NCI-H2029 (cell line): ENCODE measurements at regions not wholly inside any gene's neighbourhood (a gene's known extent, or its start where the extent isn't known, plus 50 kb on each side); places are given as distances from the start of the nearest gene placed in this dataset.

Source experiments
- DNase-seq: peaks from one replicate; lab custom pipeline; 2025; lab: John Stamatoyannopoulos, UW

DNA sequence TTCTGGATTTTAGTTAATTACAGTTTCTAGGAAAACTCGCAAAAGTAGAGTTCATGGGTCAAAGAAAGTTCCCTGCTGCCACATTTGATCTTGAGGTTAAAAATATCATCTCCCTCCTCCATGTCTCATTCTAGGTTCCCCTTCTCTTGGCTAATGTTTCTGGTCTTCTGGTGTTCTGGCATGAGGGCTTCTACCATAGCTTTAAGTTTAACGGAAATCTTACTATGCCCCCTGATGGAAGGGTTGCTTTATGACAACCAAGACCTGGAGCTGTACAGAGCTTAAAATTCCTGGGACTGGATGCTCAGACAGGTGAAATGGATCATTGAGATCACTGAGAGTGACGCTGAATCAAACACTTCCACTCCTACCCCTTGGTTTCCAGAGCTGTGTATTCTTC is 1881.7 kb downstream of the MRPL39 start:
- no peak for DNase-seq

DNA sequence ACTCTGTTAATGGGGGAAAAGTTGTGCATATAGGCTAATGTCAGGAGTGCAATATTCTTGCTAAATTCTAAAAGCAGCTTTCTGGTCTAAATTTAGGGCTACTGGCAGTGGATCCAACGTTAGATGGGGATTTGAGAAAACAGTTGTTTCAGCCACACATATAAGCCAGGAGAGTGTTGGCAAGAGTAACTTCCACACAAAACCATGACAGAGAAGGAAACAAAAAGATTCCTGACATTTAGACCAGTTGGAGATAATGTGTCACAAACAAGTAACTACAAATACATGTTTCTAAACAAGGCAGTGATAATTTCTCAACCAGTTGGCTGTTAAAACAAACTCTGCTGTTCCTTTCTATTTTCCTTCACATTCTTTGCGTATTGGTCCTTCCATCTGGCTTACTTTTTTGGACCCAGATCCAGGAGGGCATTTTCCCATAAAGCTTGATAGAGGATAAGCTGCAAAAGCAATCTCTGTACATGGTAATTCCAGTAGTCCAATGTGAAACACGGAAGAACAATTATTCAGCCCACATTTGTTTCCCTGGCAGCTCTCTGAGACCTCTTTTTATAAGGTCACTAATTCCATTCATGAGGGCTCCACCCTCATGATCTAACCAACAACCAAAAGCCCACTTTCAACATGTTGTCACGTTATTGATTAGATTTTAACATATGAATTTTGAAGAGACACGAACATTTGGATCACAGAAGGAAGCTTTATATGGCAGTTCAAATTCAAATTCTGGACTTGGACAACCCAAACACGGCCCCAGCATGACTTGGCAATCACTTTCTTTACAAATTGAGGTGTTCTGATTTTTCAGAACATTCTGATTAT is 1888.6 kb downstream of the MRPL39 start:
- no peak for DNase-seq

GRCh38 chr21:23712166-23712565 is 1895.1 kb downstream of the MRPL39 start:
- DNase-seq, result no peak

DNA sequence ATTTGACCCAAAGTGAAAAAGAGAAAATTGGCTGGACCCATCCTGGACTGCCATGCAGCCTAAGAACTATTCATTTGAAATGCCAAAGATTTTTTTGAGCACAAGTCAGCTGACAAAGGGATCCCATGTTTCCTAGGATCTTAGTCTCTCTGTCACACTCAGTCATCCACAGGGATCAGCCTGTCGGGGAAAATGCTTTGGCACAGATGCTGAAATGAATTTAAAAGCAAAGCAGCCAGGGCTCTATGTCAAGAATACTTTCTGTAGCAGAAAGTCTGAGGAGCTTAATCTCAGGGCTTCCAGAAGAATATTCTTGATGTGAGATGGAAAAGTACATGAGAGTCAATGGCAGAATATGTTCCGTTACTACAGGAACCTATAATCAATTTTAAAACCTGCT is 1900.8 kb downstream of the MRPL39 start:
- no peak for DNase-seq

- no peak for DNase-seq
Observed at GRCh38 chr21:23699402-23699801, 1907.9 kb downstream of the MRPL39 start.

DNA sequence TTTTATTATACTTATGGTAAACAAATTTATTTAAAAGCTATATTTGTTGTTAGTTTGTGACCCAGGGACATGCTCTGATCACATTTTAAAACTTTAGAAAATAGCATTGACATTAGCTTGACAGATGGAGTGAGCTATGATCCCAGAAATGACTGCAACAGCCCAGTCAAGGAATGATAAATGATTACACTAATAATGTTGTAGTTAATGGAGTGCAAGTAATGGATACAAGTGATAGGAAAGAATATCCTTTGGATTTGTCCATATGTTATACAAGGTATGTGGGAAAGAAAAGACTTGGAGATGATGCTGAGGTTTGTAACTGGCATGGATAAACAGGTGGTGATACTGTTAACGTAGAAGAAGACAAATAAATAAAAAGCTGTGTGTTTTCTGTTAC is 1908.7 kb downstream of the MRPL39 start:
- DNase-seq, result no peak

DNA sequence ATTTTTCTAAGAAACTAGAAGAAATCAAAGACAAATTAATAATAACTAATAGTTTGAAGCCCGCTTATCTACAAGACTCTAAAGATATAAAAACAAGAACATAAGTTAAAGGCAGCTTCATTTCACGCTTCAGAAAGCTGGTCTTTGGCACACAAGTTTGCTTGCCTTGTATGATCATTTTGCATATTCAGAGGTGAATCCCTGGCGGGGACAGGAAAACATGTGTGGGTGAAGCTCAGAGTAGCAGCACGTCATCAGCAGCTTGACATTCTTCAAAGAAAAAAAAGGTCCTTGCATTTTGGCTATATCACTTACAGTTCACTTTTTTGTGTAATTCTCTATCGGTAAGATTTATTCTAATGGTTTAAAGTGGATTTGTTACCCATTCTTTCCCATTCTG is 1911.8 kb downstream of the MRPL39 start:
- no peak for DNase-seq

DNA sequence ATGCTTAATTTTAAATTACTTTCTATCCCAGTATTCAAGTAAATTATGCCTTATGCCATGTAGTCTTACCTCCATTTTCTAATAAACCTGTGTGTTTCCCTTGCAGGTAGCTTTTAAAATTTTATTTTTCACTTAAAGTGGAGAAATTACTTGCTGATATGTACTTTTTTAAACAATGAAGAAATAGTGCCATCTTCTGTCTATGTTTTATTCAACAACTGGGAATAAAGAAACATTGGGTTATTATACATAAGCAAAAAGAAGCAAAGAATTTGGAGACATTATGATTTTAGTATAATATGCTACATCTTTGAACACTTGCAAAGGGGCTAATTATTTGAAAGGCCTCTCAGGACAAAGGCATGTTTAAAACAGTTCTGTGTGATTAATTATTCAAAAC is 1912.9 kb downstream of the MRPL39 start:
- DNase-seq, result no peak

DNA sequence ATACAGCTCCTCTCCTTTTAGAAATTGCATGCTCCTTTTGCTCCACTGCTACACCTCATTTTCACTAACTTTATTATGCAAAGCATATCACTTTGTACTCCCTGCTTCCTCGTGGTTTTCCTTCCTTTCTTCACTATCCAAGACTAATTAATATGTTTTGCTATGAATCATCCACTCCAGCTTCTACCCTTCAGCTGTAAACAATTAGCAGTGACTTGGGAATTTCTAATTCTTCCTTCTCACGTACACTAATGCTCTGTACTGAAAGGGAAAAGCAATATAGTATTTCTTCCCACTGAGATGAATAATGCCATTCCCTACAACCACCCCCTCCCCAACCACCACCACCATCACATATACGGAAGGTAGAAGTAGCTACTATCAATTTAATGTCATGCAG is 1917.0 kb downstream of the MRPL39 start:
- DNase-seq, result no peak

DNA sequence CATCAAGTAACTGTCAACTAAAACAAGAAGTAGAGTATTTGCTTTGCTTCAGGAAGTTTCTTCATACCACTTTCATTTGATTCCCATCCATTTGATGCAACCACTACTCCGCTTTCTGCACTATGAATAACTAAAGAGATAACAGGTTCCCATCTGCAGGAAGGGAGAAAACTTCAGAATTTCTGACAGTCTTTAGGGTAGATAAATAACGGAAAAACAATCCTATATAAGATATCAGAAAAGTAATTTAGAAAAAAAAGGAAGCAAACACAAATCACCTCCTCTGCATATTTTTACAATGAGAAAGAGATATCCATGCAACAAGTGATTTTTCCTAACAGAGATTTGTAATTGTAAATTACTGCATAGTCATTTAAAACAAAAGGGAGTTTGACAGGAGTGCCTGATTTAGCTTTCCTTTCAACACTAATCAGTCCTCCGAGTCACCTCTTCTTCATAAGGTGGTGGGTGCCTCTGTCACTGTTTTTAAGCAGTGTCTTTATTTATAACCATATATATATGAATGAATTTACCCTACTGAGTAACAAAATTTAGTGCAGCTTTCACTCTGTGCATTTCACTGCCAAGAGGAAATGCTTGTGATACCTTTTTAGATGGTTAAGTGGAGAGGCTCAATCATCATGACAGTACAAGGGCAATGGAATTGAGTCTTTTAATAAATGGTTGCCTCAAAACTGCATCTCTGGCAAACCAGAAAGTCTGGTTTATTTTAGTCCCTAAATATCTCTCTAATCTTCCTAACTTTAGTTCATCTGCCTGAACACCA is 1920.4 kb downstream of the MRPL39 start:
- no peak for DNase-seq

GRCh38 chr21:23684431-23684830 is 1922.8 kb downstream of the MRPL39 start:
- DNase-seq, result no peak

DNA sequence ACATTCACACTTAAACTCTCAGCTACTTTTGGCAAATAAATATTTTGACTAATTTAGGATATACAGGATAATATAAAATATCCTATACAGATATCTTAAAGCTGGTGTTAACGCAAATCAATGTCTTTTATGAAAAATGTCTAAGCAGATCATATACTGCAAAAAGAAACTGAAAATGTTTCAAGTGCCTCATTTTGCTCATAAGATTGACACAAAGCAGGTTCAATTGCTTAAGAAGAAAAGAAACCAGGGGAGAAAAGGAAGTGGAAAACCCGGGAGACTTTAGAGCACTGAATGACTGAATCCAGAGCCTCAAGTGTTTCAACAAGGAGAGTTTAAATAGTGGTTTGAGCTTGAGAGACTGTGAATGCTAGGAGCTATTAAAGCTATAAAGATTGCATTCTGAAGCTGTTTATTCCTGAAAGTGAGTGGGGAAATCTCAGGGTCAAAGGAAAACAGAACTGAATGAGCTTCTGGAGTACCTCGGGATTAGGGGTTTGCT is 1943.0 kb downstream of the MRPL39 start:
- DNase-seq, result no peak

- no peak for DNase-seq
Observed at GRCh38 chr21:23660560-23660959, 1946.7 kb downstream of the MRPL39 start.

DNA sequence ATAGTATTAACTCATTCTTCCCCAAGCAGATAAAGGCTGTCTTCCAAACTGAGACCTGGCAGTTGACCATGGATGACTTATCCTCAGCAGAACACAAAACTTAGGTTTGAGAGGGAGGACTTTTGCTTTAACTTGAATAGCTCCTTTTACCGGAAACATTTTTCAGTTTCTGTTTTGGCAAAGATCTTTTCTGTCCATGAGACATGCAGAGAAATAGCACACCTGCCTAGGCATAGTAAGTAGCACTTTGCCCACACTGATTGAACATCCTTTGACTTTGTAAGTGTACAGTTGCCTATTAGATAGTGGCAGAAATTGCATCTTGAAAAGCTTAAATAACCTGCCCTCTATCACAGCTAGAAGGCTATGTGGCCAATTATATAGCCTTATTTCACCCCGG is 1962.5 kb downstream of the MRPL39 start:
- no peak for DNase-seq

DNA sequence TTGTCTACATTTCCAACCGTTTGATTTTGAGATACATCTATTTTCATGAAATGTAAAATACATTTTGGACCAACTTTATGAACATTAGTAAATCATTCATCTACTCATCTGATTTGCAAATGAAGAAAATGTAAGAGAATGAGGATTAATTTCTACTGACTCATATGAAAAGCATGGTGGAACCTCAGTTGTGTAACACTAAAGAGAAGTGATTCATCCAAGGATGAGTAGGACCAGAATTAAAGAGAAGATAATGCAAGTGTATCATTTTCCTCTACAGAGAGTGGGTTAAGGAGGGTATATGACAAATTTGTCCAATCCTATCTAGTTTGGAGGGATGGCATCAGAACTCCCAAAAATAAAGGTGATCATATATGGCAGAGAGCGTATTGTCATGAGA is 1967.6 kb downstream of the MRPL39 start:
- no peak for DNase-seq

- DNase-seq, result no peak
Observed at GRCh38 chr21:23638131-23638695, 1969.1 kb downstream of the MRPL39 start.

DNA sequence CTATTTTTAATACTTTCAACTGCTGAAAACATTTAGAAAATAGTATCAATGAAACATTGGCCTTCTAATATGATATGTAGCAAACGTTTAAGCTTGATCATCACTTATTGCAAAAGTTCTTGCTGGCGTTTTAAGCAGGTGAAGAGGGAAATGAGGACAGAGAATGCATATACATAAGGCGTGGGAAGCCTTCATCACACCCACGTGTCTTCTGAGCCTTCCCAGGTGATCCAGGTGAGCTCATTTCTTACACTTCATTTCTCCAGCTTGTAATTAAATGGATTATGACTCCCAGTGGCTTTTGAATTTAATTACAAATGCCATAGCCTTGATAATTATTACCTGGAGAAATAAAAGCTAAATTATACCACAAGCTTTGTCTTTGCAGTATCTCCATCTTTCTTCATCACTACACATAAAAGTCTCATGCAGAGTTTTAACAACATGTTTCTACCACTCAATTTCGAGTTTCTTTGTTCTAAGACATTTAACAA is 1973.8 kb downstream of the MRPL39 start:
- no peak for DNase-seq

GRCh38 chr21:23624281-23624680 is 1983.0 kb downstream of the MRPL39 start:
- DNase-seq, result no peak

DNA sequence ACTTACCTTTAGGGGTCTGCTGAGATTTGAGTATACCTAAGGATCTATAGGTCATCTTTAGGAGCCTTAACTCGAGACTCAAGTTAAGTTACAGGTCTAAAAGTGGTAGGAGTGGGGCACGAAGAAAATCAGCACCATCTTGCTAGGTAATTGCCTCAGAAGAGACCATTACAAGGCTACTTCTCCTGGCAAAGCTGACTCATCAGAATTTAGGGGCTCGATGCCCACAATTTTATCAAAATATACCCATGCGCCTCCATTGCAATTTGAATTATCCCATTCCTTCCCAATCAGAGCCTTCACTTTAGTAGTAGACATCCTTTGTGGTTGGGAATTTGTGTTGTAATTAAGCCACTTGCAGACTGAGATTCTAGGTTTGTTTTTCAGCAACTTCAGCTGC is 1994.3 kb downstream of the MRPL39 start:
- no peak for DNase-seq

DNA sequence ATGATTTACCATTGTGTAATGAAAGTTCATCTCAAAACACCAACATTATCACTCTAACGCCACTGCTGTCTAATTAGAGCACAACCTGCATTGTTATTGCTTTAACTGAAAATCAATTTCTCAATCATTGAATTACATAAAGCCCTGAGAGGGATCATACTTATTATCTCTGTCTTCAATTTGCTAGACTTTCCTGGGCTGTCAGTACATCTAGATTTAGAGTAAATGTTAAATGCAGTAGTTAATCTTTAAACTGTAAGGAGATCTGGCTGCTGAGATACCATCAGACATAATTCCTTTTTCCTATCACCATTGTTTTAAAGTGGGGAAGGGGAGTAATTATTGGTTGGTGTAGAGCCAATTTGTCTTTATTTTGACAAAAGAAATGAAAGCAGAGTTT is 1995.1 kb downstream of the MRPL39 start:
- DNase-seq, result no peak

- DNase-seq, result no peak
Observed at GRCh38 chr21:23607782-23608431, 1999.4 kb downstream of the MRPL39 start.

DNA sequence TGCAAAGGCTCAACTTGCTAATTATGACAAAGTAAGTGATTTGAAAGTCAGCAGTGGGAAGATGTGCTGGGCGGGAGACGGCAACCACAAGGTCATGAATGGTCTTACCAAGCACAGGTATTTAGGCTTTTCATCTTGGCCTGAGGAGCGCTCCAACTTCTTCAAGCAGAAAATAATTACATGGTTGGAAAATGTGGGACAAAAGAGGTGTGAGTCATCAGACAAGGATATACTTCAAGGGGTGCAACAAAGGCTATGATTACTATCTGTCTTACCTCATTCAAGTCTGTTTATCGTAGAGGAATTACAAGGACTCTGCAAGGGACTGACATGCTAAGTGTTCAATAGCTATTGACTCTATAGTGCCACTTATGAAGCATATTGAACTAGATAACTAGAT is 2005.7 kb downstream of the MRPL39 start:
- DNase-seq, result no peak
